CD4-positive, alpha-beta T cell treated with Interleukin-17A for 1 hour (primary cell): ENCODE measurements at regions not wholly inside any gene's neighbourhood (a gene's known extent, or its start where the extent isn't known, plus 50 kb on each side); places are given as distances from the start of the nearest gene placed in this dataset.

Source experiments
- DNase-seq: peaks from one replicate; pipeline ENCODE4 v3.0.0-alpha.2; 2020

DNA sequence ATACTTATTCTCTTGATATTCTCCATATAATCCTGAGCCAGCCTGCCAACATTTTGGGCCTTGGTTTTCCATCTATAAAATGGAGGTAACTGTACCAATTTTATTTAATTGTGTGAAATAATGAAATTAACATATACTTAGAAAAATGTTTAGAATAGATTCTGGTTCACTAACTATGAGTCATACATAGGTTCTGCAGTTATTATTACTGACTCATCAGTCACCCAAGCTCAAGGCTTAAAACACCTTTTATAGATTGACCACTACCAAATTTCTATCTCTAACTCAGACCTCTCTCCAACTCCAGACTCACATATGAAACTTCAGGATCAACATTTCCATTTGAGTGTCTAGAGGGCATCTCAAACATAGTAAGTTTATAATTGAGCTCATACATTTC, 1277.2 kb upstream of the GJE1 start:
- DNase-seq, result no peak

GRCh38 chr6:140854318-140854717, 1278.4 kb upstream of the GJE1 start:
- no peak for DNase-seq

- DNase-seq, result no peak
Observed at GRCh38 chr6:140850438-140850837, 1282.3 kb upstream of the GJE1 start.

GRCh38 chr6:140849456-140849855, 1283.3 kb upstream of the GJE1 start:
- no peak for DNase-seq

DNA sequence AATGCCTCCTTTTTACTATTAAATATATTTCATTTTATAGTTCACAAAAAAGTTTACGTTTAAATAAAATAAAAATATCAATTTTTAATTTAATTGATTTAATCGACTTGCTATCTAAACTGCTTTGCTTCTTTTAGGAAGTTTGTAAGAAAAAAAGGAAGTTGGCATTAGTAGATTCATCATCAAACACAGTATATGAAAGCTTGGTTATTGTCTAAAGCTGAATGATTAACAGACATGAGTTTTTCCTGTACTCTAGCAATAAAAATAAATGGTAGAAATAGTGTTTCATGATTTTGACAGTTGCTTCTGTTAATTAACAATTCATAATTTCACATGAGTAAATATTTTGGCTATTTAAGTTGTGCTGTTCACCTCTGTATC, 1285.5 kb upstream of the GJE1 start:
- no peak for DNase-seq

DNA sequence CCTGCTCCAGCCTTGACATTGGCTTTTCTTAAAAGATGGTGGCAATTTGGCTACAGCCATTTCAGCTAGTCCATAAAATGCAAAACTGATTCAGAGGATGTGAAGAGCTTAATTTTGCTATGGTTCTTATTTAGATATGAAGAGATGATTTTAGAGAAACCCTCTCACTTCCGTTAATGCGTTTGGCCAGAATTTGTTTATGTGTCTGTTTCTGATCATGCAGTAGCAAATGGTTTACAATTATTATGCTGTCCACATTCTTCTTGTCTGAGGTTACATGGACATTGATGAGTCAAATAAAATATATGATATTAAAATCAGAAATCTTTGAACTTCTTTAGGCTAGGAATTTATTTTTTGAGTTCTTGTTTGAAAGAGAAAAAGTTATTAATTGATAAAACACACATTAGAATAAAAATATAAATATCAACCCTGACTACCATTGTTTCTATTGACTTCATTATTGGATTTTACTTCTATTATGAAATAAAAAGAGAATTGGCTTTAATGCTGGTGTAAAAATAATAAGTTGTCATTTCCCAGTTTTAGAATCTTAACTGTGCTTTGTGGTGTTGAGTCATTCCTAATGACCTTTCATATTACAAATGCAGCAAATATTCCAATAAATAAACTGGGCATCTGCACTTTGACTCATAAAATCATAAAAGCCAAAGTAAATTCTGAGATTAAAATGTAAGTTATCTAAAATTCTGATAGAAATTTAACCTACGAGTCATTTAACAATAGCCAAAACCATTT, 1286.0 kb upstream of the GJE1 start:
- DNase-seq, result no peak

- no peak for DNase-seq
Observed at GRCh38 chr6:140845701-140846100, 1287.0 kb upstream of the GJE1 start.

DNA sequence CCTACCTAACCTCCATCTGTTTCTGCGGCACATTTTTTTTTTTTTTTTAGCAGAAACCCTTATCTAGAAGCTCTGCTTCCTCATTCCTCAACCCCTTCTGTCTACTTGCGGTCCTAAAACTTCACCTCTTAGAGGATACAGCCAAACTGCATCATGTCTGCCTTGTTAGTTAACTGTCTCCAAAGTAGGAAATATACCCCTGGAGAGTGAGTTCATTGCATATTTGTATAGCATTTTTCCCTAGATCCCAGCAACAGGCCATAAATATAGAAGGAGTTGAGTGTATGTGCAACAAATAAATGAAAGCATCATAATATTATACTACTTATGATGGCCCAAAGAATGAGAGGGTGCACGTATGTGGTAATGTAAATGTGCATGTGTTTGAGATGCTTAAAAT, 1288.6 kb upstream of the GJE1 start:
- no peak for DNase-seq

DNA sequence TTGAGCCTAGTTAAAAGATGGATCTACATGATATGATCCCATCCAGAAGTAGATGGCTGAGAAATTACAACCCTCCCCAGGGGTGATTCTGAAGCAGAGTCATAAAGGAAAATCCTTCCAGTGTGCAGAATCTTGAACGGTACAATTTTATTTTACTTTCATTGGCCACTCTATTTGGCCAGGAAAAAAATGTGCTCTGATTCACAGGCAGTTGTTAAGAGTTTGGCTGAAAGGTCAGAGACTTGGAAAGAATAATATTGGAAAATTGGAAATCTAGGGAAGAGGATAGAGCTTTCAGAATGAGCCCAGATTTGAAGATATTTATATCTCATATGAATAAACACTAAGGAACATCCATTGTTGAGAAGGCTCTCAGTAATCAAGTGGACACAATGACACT, 1299.3 kb upstream of the GJE1 start:
- DNase-seq, result no peak

- DNase-seq, result no peak
Observed at GRCh38 chr6:140830666-140831065, 1302.1 kb upstream of the GJE1 start.

DNA sequence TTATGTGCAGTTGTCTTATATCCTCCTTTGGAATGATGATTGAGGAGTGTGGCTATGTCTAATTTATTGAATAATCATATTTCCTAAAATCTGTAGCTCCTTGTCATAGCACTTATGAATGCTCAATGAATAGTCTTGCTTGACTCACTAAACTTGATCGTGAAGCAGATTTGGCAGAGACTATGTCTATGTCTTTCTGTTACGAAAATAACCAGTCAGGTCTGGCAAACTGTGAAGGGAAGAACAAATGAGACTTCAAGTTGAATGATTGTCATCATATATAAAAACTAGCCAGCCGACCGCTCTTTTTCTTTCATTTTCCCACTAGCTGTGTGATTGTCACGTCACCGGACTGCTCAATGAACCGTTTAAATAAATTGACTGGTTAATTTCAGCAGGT, 1303.9 kb upstream of the GJE1 start:
- no peak for DNase-seq

DNA sequence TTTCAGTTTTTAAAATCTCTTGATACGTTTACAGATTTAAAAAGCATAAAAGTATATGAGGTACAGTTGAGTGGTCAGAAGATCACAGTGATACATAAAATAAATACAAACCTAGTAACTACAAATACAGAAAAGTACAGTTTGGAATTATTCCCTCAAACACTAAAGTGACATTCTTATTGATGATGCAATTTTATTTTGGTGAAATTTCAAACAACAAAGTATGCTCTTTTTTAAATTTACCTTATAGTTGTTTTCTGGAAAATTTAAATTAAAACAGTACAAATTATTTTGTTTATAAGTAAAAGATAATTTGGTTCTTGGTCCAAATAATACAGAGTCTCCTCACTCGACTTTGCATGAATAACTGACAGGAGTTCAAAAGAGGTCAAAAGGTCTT, 1305.1 kb upstream of the GJE1 start:
- no peak for DNase-seq

DNA sequence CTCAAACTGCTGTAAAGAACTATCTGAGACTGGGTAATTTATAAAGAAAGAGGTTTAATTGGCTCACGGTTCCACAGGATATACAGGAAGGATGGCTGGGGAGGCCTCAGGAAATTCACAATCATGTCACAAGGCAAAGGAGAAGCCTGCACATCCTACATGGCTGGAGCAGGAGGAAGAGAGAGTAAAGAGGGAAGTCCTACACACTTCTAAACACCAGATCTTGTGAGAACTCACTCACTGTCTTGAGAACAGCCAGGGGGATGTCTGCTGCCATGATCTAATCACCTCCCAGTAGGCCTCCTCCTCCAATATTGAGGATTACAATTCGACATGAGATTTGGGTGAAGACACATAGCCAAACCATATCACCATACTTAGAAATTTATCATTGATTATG, 1307.0 kb upstream of the GJE1 start:
- DNase-seq, result no peak

DNA sequence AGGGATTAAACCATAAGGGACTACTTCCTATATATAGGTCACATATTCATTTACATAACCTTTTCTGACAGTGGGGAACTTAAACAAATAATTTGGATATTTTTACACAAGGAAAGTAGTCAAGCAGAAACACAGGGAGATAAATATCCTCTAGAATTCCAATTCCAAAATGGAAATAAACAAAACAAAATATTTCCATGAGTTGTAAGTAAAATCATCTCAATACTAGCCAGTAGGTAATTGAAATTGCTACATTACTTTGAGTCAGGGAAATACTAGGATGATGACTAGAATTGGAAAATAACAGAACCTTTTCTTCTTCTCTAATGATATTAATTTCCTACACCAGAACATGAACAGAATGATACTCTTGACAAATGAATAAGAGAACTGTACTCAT, 1308.1 kb upstream of the GJE1 start:
- DNase-seq, result no peak

DNA sequence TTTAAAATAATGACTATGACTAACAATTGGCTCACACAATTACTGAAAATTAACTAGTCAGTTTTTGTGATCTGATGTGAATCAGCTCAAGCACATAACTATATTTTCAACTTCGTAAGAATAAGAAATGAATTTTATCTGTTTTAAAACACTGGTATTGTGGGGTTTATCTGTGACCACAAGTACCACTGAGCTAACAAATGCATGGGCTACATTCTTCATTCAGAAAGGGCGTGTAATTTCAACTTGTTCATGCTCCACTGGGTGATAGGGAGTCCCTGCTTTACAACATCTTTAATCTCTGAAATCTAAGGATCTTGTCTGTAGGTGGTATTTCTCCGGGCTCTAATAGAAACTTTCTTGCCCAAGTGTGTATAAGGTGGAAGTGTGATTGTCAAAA, 1311.5 kb upstream of the GJE1 start:
- no peak for DNase-seq

DNA sequence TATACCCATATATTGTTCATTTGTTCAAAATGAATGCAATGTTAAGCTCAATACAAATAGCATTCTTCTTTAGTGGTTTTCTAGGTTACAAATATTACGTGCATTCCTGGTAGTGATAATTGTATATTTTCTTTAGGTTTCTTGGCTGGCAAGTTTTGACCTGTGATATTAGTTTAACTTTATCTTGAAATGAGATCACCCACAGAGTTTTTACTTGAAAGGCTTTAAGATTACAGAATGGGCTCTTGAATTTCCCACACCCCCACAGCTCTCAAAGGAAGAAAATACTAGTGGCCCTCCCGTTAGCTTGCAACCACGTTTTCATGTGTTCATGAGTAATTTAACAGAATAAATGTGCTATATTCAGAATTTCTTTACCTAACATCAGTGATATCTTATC, 1315.5 kb upstream of the GJE1 start:
- no peak for DNase-seq

- no peak for DNase-seq
Observed at GRCh38 chr6:140816681-140817080, 1316.0 kb upstream of the GJE1 start.

- no peak for DNase-seq
Observed at GRCh38 chr6:140812636-140813035, 1320.1 kb upstream of the GJE1 start.

DNA sequence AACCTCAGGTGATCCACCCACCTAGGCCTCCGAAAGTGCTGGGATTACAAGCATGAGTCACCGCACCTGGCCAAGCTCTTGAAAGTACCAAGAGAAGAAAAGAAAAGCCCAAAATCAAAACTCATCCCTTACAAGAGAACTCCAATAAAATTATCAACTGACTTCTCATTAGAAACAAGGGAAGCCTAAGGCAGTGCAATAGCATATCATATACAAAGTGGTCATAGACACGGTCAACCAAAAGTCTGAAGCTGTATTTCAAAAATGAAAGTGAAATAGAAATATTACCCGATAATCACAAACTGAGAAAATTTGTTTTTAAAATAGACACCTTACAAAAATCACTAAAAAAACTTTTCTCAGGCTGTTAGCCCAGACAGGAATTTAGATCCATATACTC, 1321.1 kb upstream of the GJE1 start:
- no peak for DNase-seq

DNA sequence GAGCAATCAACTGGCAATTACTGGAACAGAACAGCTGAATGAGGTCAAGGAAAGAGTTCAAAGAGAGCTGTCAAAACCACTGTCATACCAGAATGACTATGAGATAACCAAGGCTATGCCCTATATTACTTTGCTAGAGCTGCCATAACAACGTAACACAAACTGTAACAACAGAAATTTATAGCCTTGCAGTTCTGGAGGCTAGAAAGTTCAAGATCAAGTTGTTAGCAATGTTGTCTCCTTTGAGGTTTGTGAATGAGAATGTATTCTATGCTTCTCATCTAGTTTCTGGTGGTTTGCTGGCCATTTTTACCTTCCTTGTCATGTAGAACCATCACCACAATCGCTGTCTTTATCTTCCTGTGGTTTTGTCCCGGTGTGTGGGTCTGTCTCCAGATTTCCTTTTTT, 1323.0 kb upstream of the GJE1 start:
- DNase-seq, result peak; percentile 0

- no peak for DNase-seq
Observed at GRCh38 chr6:140806431-140806830, 1326.3 kb upstream of the GJE1 start.

DNA sequence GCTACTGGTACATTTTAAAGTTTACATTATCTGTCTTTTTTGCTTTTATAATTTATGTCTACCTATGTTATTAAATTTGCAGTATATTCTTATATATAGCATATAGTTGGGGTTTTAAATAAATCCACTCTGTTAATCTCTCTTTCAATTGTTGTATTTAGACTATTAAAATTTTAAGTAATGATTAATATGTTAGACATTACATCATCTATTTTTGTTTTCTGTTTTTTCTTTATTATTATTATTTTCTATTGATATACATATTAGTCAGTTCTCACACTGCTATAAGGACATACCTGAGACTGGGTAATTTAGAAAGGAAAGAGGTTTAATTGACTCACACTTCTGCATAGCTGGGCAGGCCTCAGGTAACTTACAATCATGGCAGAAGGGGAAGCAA, 1338.2 kb upstream of the GJE1 start:
- no peak for DNase-seq

- DNase-seq, result no peak
Observed at GRCh38 chr6:140790109-140790508, 1342.6 kb upstream of the GJE1 start.

DNA sequence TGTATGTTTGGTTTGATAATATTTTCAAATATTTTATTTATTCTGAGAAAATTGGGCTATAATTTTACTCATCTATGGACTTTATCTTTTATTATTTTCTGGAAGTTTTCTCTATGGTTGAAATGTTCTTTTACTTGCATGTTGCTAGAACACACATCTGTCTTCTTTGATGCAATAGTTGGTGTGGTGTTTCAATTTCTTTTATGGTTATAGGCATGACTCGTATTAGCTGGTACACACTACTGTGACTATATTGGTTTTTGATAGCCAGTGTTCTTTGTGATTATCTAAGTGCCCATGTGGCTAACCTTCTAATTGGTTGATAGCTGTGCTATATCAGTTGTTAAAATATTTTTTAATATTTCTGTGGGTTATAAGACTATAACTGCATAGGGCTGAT, 1343.3 kb upstream of the GJE1 start:
- DNase-seq, result no peak

DNA sequence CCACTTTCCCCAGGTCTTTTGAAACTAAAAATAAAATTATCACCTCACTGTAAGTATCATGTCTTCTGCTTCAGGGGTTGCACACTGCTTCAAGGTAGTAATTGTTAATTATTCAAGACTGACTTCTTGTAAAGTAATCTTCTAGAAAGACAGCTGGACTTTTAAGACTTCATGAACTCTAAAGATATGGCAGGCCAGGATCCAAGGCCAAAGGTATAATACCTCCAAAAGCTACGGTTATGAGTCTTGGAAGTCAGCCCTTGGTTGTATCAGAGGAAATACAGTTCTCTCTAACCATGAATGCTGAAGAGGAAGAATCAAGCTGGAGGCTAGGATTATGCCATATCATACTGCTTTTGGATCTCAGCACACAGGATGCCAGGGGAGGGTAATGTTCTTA, 1346.8 kb upstream of the GJE1 start:
- no peak for DNase-seq

GRCh38 chr6:140784573-140784972, 1348.2 kb upstream of the GJE1 start:
- DNase-seq, result no peak
